NCI-H345 treated with DMSO at 0.1 percent for 48 hours (cell line): ENCODE measurements at regions not wholly inside any gene's neighbourhood (a gene's known extent, or its start where the extent isn't known, plus 50 kb on each side); places are given as distances from the start of the nearest gene placed in this dataset.

Experiments
- DNase-seq: peaks from one replicate; lab custom pipeline; 2025; ENCODE audit not compliant: unreplicated experiment; lab: John Stamatoyannopoulos, UW

- DNase-seq = no peak
Observed at GRCh38 chr14:100463937-100464336, 123.3 kb downstream of the BEGAIN start.

- no peak for DNase-seq
Observed at GRCh38 chr14:100466111-100466856, 120.9 kb downstream of the BEGAIN start.

GRCh38 chr14:100467046-100467750 is 120.0 kb downstream of the BEGAIN start:
- no peak for DNase-seq

GRCh38 chr14:100467939-100468338 is 119.3 kb downstream of the BEGAIN start:
- peak; percentile 46 for DNase-seq

GRCh38 chr14:100468557-100468956 is 118.7 kb downstream of the BEGAIN start:
- peak; percentile 35 for DNase-seq

GRCh38 chr14:100469632-100470522 is 117.3 kb downstream of the BEGAIN start:
- no peak for DNase-seq

- DNase-seq = no peak
Observed at GRCh38 chr14:100470523-100470897, 116.7 kb downstream of the BEGAIN start.

GRCh38 chr14:100471441-100472093 is 115.7 kb downstream of the BEGAIN start:
- DNase-seq = peak; percentile 71

GRCh38 chr14:100472094-100472455 is 115.1 kb downstream of the BEGAIN start:
- DNase-seq = peak; percentile 98

- DNase-seq = no peak
Observed at GRCh38 chr14:100472491-100472890, 114.7 kb downstream of the BEGAIN start.

- DNase-seq = peak; percentile 85
Observed at GRCh38 chr14:100473249-100473648, 114.0 kb downstream of the BEGAIN start.

- DNase-seq = peak; percentile 82
Observed at GRCh38 chr14:100474196-100474595, 113.0 kb downstream of the BEGAIN start.

- no peak for DNase-seq
Observed at GRCh38 chr14:100475268-100475667, 111.9 kb downstream of the BEGAIN start.

GRCh38 chr14:100476012-100476822 is 111.0 kb downstream of the BEGAIN start:
- DNase-seq = peak; percentile 89

GRCh38 chr14:100484531-100485267 is 102.5 kb downstream of the BEGAIN start:
- DNase-seq = no peak

GRCh38 chr14:100486025-100486828 is 101.0 kb downstream of the BEGAIN start:
- DNase-seq = peak; percentile 96
